Testis (tissue), 2 donors: ENCODE measurements at regions not wholly inside any gene's neighbourhood (a gene's known extent, or its start where the extent isn't known, plus 50 kb on each side); places are given as distances from the start of the nearest gene placed in this dataset.

Experiments used
- CTCF ChIP-seq, 3 experiments: fragments of 450-650 bp in 2 of 3; fragments of 200-600 bp in 1 of 3; sonication (generic) in 1 of 3; IDR thresholded peaks; one replicate each; pipeline ENCODE4 v1.5.1; 2016 to 2019; ENCODE audit warnings: antibody characterized with exemption in 3 of 3, mild to moderate bottlenecking in 2 of 3, moderate library complexity in 1 of 3
- POLR2A ChIP-seq: fragments of 450-650 bp; IDR thresholded peaks from one replicate; pipeline ENCODE4 v1.6.1; 2017; ENCODE audit warnings: antibody characterized with exemption, mild to moderate bottlenecking, moderate library complexity

GRCh38 chr4:186861317-186861716, 137.7 kb upstream of the FAT1 start:
- no peak for TF ChIP-seq CTCF (IDR thresholded peaks at IDR 0.05)
- TF ChIP-seq POLR2A: no peak
